ENCODE measurements at regions not wholly inside any gene's neighbourhood (a gene's known extent, or its start where the extent isn't known, plus 50 kb on each side); places are given as distances from the start of the nearest gene placed in this dataset.

- no peak for DNase-seq
Observed at GRCh38 chr15:88707771-88708654, 69.2 kb downstream of the ISG20 start.

GRCh38 chr15:88708655-88709054 is 69.8 kb downstream of the ISG20 start:
- peak; percentile 38 for DNase-seq

GRCh38 chr15:88710027-88710715 is 71.4 kb downstream of the ISG20 start:
- peak; percentile 77 for DNase-seq

- no peak for DNase-seq
Observed at GRCh38 chr15:88711806-88712205, 73.0 kb downstream of the ISG20 start.

- DNase-seq: peak; percentile 18
Observed at GRCh38 chr15:88714782-88715372, 76.1 kb downstream of the ISG20 start.

GRCh38 chr15:88716543-88717381 is 77.9 kb downstream of the ISG20 start:
- DNase-seq: peak; percentile 54

- peak; percentile 62 for DNase-seq
Observed at GRCh38 chr15:88717382-88718031, 78.7 kb downstream of the ISG20 start.

GRCh38 chr15:88718731-88719130 is 79.9 kb downstream of the ISG20 start:
- no peak for DNase-seq

- DNase-seq: no peak
Observed at GRCh38 chr15:88719654-88720053, 80.8 kb downstream of the ISG20 start.

GRCh38 chr15:88725305-88726210 is 77.7 kb upstream of the ACAN start:
- no peak for DNase-seq

GRCh38 chr15:88727439-88727838 is 75.8 kb upstream of the ACAN start:
- no peak for DNase-seq

- DNase-seq: no peak
Observed at GRCh38 chr15:88729581-88729980, 73.7 kb upstream of the ACAN start.

GRCh38 chr15:88730751-88731150 is 72.5 kb upstream of the ACAN start:
- no peak for DNase-seq

- DNase-seq: no peak
Observed at GRCh38 chr15:88735212-88735611, 68.0 kb upstream of the ACAN start.

- no peak for DNase-seq
Observed at GRCh38 chr15:88736204-88736603, 67.0 kb upstream of the ACAN start.

- DNase-seq: no peak
Observed at GRCh38 chr15:88738796-88739195, 64.4 kb upstream of the ACAN start.

GRCh38 chr15:88739541-88739940 is 63.7 kb upstream of the ACAN start:
- no peak for DNase-seq

GRCh38 chr15:88740356-88740755 is 62.9 kb upstream of the ACAN start:
- DNase-seq: no peak

GRCh38 chr15:88741046-88741445 is 62.2 kb upstream of the ACAN start:
- DNase-seq: no peak

GRCh38 chr15:88741671-88742070 is 61.6 kb upstream of the ACAN start:
- peak; percentile 40 for DNase-seq

GRCh38 chr15:88742161-88742560 is 61.1 kb upstream of the ACAN start:
- DNase-seq: no peak
